HCT116 (cell line): ENCODE measurements at regions not wholly inside any gene's neighbourhood (a gene's known extent, or its start where the extent isn't known, plus 50 kb on each side); places are given as distances from the start of the nearest gene placed in this dataset.

ENCODE experiments used
- ATAC-seq: fragments of 200-7000 bp; cut with Tn5 transposase; 2 replicates; pipeline ENCODE4 v1.9.1; 2020; ENCODE audit warnings: mild to moderate bottlenecking, moderate library complexity
- BruUV-seq: library from RNA; stranded (reverse); fragments of 400-500 nt; replicated peaks from 2 replicates; lab custom pipeline; 2021; lab: Mats Ljungman, UMichigan
- CTCF ChIA-PET: fragments of 300-600 bp; sonication (Branson Sonifier 250); formaldehyde crosslinking; loops from one replicate; lab custom pipeline; 2021; ENCODE audit warnings: antibody characterized with exemption; lab: Charles Lee
- POLR2A ChIA-PET: fragments of 300-600, 350-600 bp; sonication (Branson Sonifier 250); formaldehyde crosslinking; loops from one replicate; lab custom pipeline; 2021; ENCODE audit warnings: antibody characterized with exemption; lab: Charles Lee
- RAD21 ChIA-PET, 2 experiments: fragments of 300-600 bp; sonication (Branson Sonifier 250); formaldehyde crosslinking; loops; one replicate each; lab custom pipeline; 2023; ENCODE audit warnings: low total read pairs in 2 of 2; ENCODE audit not compliant: uncharacterized antibody in 2 of 2, unreplicated experiment in 2 of 2, low non-redundant PET in 1 of 2; lab: Charles Lee
- DNase-seq: peaks from one replicate; pipeline ENCODE4 v3.0.0-alpha.2; 2010; ENCODE audit warnings: low read depth, low spot score
- H2AFZ ChIP-seq: fragments of 200-600 bp; shearing (Covaris generic), sonication (generic); 2 replicates; pipeline ENCODE4 v1.6.1; 2017; ENCODE audit warnings: low read depth, mixed run types, mixed read lengths, antibody characterized with exemption, low read length; ENCODE audit not compliant: poor library complexity, severe bottlenecking
- H3K27ac ChIP-seq: 2 replicates; pipeline ENCODE4 v1.5.1; 2012; ENCODE audit warnings: low read depth, low read length
- H3K27me3 ChIP-seq: fragments of 200-600 bp; sonication (generic); 2 replicates; pipeline ENCODE4 v1.6.1; 2016; ENCODE audit warnings: mixed run types, low read length, mixed read lengths; ENCODE audit not compliant: insufficient read depth
- H3K36me3 ChIP-seq, 2 experiments: fragments of 200-500 bp in 1 of 2; fragments of 200-600 bp in 1 of 2; sonication (Bioruptor generic) in 1 of 2; sonication (generic) in 1 of 2; 2 replicates each; pipeline versions ENCODE4 v1.5.1 to v1.6.1; 2014 to 2016; ENCODE audit warnings: low read length in 2 of 2, inconsistent platforms in 1 of 2, mixed read lengths in 1 of 2, mixed run types in 1 of 2; ENCODE audit not compliant: insufficient read depth in 2 of 2, control insufficient read depth in 1 of 2
- H3K4me1 ChIP-seq, 2 experiments: fragments of 200-600 bp in 1 of 2; sonication (generic) in 1 of 2; 2 replicates each; pipeline versions ENCODE4 v1.5.1 to v1.6.1; 2012 to 2017; ENCODE audit warnings: low read length in 2 of 2, inconsistent platforms in 1 of 2, mild to moderate bottlenecking in 1 of 2, mixed read lengths in 1 of 2, mixed run types in 1 of 2, moderate library complexity in 1 of 2; ENCODE audit not compliant: insufficient read depth in 2 of 2, control insufficient read depth in 1 of 2
- H3K4me2 ChIP-seq: fragments of 200-600 bp; sonication (generic); 2 replicates; pipeline ENCODE4 v1.6.1; 2017; ENCODE audit warnings: mixed run types, low read length, mixed read lengths
- H3K4me3 ChIP-seq, 2 experiments: fragments of 200-600 bp in 1 of 2; sonication (generic) in 1 of 2; replicated peaks in 1 of 2; 2 replicates each; pipeline ENCODE4 v1.5.1; 2011 to 2016; ENCODE audit warnings: low read length in 2 of 2, control low read depth in 1 of 2, low read depth in 1 of 2, mild to moderate bottlenecking in 1 of 2, mixed read lengths in 1 of 2, mixed run types in 1 of 2
- H3K79me2 ChIP-seq: fragments of 200-600 bp; sonication (generic); 2 replicates; pipeline ENCODE4 v1.6.1; 2017; ENCODE audit warnings: mild to moderate bottlenecking, mixed run types, low read length, moderate library complexity, mixed read lengths; ENCODE audit not compliant: insufficient read depth
- H3K9ac ChIP-seq: fragments of 200-600 bp; sonication (generic); 2 replicates; pipeline ENCODE4 v1.6.1; 2016; ENCODE audit warnings: low read length, mixed read lengths
- H3K9me2 ChIP-seq: fragments of 200-600 bp; sonication (generic), shearing (Covaris generic); 2 replicates; pipeline ENCODE4 v1.6.1; 2017; ENCODE audit warnings: mixed run types, mild to moderate bottlenecking, moderate library complexity; ENCODE audit not compliant: insufficient read depth
- H3K9me3 ChIP-seq, 2 experiments: fragments of 200-500 bp in 1 of 2; fragments of 200-600 bp in 1 of 2; sonication (Bioruptor generic) in 1 of 2; sonication (generic) in 1 of 2; 2 replicates each; pipeline ENCODE4 v1.6.1; 2014 to 2017; ENCODE audit warnings: low read length in 2 of 2, mixed read lengths in 2 of 2, inconsistent platforms in 1 of 2, low read depth in 1 of 2, mild to moderate bottlenecking in 1 of 2, mixed run types in 1 of 2, moderate library complexity in 1 of 2; ENCODE audit not compliant: control insufficient read depth in 1 of 2, insufficient read depth in 1 of 2
- H4K20me1 ChIP-seq: fragments of 200-600 bp; sonication (generic), shearing (Covaris generic); 2 replicates; pipeline ENCODE4 v1.6.1; 2017; ENCODE audit warnings: mixed run types, mild to moderate bottlenecking, moderate library complexity; ENCODE audit not compliant: insufficient read depth
- ATF3 ChIP-seq: IDR thresholded peaks from 2 replicates; pipeline ENCODE4 v1.6.1; 2012
- CBX3 ChIP-seq: IDR thresholded peaks from 2 replicates; pipeline ENCODE4 v1.6.1; 2012; ENCODE audit warnings: low read depth
- CEBPB ChIP-seq: IDR thresholded peaks from 2 replicates; pipeline ENCODE4 v1.6.1; 2012; ENCODE audit warnings: low read depth
- CTCF ChIP-seq, 3 experiments: fragments of 200-600 bp in 1 of 3; sonication (generic) in 1 of 3; IDR thresholded peaks in 2 of 3; conservative IDR thresholded peaks in 1 of 3; 2 replicates each; pipeline ENCODE4 v1.5.1; 2012 to 2017; ENCODE audit warnings: low read depth in 2 of 3, low read length in 2 of 3, antibody characterized with exemption in 1 of 3, borderline replicate concordance in 1 of 3, control low read depth in 1 of 3, mild to moderate bottlenecking in 1 of 3, mixed read lengths in 1 of 3, mixed run types in 1 of 3, moderate library complexity in 1 of 3; ENCODE audit not compliant: insufficient read depth in 1 of 3
- ELF1 ChIP-seq: IDR thresholded peaks from 2 replicates; pipeline ENCODE4 v1.6.1; 2012; ENCODE audit warnings: low read depth, borderline replicate concordance
- EZH2 ChIP-seq: fragments of 200-600 bp; sonication (generic); IDR thresholded peaks from 2 replicates; pipeline ENCODE4 v1.6.1; 2017; ENCODE audit warnings: antibody characterized with exemption, mixed run types
- EZH2phosphoT487 ChIP-seq: fragments of 200-600 bp; IDR thresholded peaks from 2 replicates; pipeline ENCODE4 v1.6.1; 2018; ENCODE audit warnings: antibody characterized with exemption, borderline replicate concordance
- JUND ChIP-seq: IDR thresholded peaks from 2 replicates; pipeline ENCODE4 v1.6.1; 2012
- POLR2AphosphoS5 ChIP-seq: IDR thresholded peaks from 2 replicates; pipeline ENCODE4 v1.6.1; 2011; ENCODE audit warnings: mild to moderate bottlenecking, low read depth, low read length, moderate library complexity
- RAD21 ChIP-seq: IDR thresholded peaks from 2 replicates; pipeline ENCODE4 v1.6.1; 2012; ENCODE audit warnings: low read depth, mild to moderate bottlenecking
- REST ChIP-seq: IDR thresholded peaks from 2 replicates; pipeline ENCODE4 v1.6.1; 2012; ENCODE audit warnings: low read depth
- SIN3A ChIP-seq: IDR thresholded peaks from 2 replicates; pipeline ENCODE4 v1.6.1; 2012; ENCODE audit warnings: low read depth
- SP1 ChIP-seq: IDR thresholded peaks from 2 replicates; pipeline ENCODE4 v1.6.1; 2012; ENCODE audit warnings: low read depth
- SRF ChIP-seq: IDR thresholded peaks from 2 replicates; pipeline ENCODE4 v1.6.1; 2012; ENCODE audit warnings: low read depth
- TCF7L2 ChIP-seq: IDR thresholded peaks from 2 replicates; pipeline ENCODE4 v1.7.0; 2011; ENCODE audit warnings: borderline replicate concordance, inconsistent platforms; ENCODE audit not compliant: insufficient read depth, insufficient read length; ENCODE audit errors: extremely low read depth
- YY1 ChIP-seq: IDR thresholded peaks from 2 replicates; pipeline ENCODE4 v1.6.1; 2011; ENCODE audit warnings: low read length, low read depth, moderate library complexity, mild to moderate bottlenecking; ENCODE audit not compliant: insufficient replicate concordance; ENCODE audit errors: extremely low read depth
- ZBTB33 ChIP-seq: IDR thresholded peaks from 2 replicates; pipeline ENCODE4 v1.6.1; 2011; ENCODE audit warnings: mild to moderate bottlenecking, low read length, moderate library complexity; ENCODE audit not compliant: insufficient replicate concordance; ENCODE audit errors: extremely low read depth
- ZFX ChIP-seq: fragments of 450-650 bp; IDR thresholded peaks from 2 replicates; pipeline ENCODE4 v1.6.1; 2017
- ZNF274 ChIP-seq: fragments of 200-500 bp; sonication (Bioruptor generic); IDR thresholded peaks from 2 replicates; pipeline ENCODE4 v1.6.1; 2014; ENCODE audit warnings: mild to moderate bottlenecking, low read depth, low read length, inconsistent platforms
- intact Hi-C: fragments of 100-400 bp; cut with micrococcal nuclease; formaldehyde crosslinking; loops from 2 replicates; pipeline ENCODE4 v1.10.0; 2022

- Histone ChIP-seq H3K4me1 (no peaks in the 10 kb centered on the region), H3K79me2 (no peaks in the 10 kb centered on the region), H3K9me3 (no peaks in the 10 kb centered on the region), H3K27ac (no peak overlapping the region), H3K27me3 (no peaks in the 10 kb centered on the region), H3K4me2 (no peak overlapping the region), H3K4me3 (no peak overlapping the region), H3K9ac (no peak overlapping the region), H2AFZ (no peak overlapping the region), H4K20me1 (no peaks in the 10 kb centered on the region), H3K9me2 (no peaks in the 10 kb centered on the region), H3K36me3 (no peaks in the 10 kb centered on the region)
- ChIA-PET POLR2A (no interaction called here), CTCF (no interaction called here), RAD21 (no interaction called here)
- ATAC-seq (no peak), DNase-seq (no peak)
- BruUV-seq, result no TSS peak
- TF ChIP-seq SP1 (no peak), EZH2phosphoT487 (no peak), ZBTB33 (no peak), JUND (no peak), SRF (no peak), EZH2 (no peak), ELF1 (no peak), RAD21 (no peak), CEBPB (no peak), YY1 (no peak), SIN3A (no peak), ZFX (no peak), ZNF274 (no peak), TCF7L2 (no peak), REST (no peak), ATF3 (no peak), POLR2AphosphoS5 (no peak), CTCF (IDR thresholded peaks at IDR 0.05 in 2 of 3, conservative IDR thresholded peaks at IDR 0.05 in 1 of 3; ENCODE audit: borderline replicate concordance in 1 of 3, insufficient read depth in 1 of 3, low read depth in 2 of 3, low read length in 2 of 3) (no peak), CBX3 (no peak)
- intact Hi-C loops, result no loop called here
Observed at GRCh38 chr1:4270651-4271337, 370.7 kb upstream of the C1orf174 start.
